ENCODE measurements at regions not wholly inside any gene's neighbourhood (a gene's known extent, or its start where the extent isn't known, plus 50 kb on each side); places are given as distances from the start of the nearest gene placed in this dataset.

- no peak for TF ChIP-seq CTCF (IDR thresholded peaks at IDR 0.05; ENCODE audit: low read length)
- no peak for TF ChIP-seq EZH2phosphoT487 (IDR thresholded peaks at IDR 0.05; ENCODE audit: low read length)
- TF ChIP-seq EZH2 (optimal IDR thresholded peaks at IDR 0.05; ENCODE audit: low read depth, low read length) = no peak
These were observed 474.1 kb upstream of the MIS18BP1 start for GRCh38 chr14:45727133-45727532.

Measured in MM.1S (cell line).